ENCODE measurements at regions not wholly inside any gene's neighbourhood (a gene's known extent, or its start where the extent isn't known, plus 50 kb on each side); places are given as distances from the start of the nearest gene placed in this dataset.

DNA sequence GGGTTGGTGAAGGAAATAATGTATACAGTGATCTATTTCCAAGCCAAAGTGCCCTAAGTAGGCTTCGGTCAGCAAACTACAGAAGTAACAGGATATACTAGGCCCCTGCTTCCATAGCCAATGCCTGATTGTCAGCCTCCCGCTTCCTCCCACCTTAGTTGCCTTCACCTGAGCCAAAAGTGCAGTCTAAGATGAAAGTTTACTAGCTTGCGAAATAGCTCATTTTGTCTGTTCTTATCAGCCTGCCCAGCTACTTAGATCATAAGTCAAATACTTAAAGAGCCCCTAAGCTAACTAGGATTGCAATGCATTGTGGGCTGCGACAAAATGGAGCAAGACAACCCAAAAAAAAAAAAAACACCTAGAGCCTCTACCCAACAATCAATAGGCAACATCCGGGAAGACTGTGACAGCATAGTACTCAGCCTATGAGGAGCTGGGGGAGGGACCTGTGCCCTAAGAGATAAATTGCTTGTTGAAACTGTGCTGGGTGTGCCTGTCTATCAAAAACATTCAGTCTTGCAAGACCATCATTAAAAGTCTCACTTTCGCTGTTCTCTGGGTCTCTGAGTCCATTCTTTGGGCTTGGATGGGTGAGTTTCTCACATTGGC is 454.7 kb upstream of the TSHZ3 start:
- H3K4me1 Mint-ChIP-seq (ENCODE audit: low read depth): no peaks in the 10 kb centered on the region
- H3K4me3 Mint-ChIP-seq: no peak overlapping the region
- peaks cover 11% of the 10 kb centered on the region; the same call in 1 of the 2 replicates for H3K36me3 Mint-ChIP-seq (ENCODE audit: low read depth)
- no peak for DNase-seq
- H3K9me3 Mint-ChIP-seq: peaks cover 65% of the 10 kb centered on the region
- H3K27me3 Mint-ChIP-seq (ENCODE audit: insufficient read depth): no peaks in the 10 kb centered on the region
- H3K27ac Mint-ChIP-seq: no peak overlapping the region
- TF ChIP-seq, protein P1, sequence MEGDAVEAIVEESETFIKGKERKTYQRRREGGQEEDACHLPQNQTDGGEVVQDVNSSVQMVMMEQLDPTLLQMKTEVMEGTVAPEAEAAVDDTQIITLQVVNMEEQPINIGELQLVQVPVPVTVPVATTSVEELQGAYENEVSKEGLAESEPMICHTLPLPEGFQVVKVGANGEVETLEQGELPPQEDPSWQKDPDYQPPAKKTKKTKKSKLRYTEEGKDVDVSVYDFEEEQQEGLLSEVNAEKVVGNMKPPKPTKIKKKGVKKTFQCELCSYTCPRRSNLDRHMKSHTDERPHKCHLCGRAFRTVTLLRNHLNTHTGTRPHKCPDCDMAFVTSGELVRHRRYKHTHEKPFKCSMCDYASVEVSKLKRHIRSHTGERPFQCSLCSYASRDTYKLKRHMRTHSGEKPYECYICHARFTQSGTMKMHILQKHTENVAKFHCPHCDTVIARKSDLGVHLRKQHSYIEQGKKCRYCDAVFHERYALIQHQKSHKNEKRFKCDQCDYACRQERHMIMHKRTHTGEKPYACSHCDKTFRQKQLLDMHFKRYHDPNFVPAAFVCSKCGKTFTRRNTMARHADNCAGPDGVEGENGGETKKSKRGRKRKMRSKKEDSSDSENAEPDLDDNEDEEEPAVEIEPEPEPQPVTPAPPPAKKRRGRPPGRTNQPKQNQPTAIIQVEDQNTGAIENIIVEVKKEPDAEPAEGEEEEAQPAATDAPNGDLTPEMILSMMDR (IDR thresholded peaks at IDR 0.05): no peak

DNA sequence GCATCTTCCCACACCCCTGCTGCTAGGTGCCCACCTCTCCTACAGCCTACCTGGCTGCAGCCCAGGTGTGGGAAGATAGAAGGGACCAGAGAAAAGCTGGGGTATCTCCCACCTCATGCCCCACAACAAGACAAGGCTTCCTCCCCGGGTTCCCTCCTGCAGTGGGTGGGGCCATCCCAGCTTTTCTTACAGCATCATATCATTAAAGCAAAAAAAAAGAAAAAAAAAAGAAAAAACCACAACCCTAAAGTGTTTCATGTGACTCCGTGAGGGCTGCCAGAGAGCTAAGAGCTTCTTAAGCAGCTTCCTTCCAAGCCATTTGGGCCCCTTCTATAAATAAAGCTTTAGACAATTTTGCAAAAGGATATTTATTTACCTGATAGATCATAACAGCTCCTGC is 455.4 kb upstream of the TSHZ3 start:
- Mint-ChIP-seq H3K4me3 (no peak overlapping the region), H3K27me3 (ENCODE audit: insufficient read depth) (peaks cover 1% of the 10 kb centered on the region; the same call in 1 of the 2 replicates)

DNA sequence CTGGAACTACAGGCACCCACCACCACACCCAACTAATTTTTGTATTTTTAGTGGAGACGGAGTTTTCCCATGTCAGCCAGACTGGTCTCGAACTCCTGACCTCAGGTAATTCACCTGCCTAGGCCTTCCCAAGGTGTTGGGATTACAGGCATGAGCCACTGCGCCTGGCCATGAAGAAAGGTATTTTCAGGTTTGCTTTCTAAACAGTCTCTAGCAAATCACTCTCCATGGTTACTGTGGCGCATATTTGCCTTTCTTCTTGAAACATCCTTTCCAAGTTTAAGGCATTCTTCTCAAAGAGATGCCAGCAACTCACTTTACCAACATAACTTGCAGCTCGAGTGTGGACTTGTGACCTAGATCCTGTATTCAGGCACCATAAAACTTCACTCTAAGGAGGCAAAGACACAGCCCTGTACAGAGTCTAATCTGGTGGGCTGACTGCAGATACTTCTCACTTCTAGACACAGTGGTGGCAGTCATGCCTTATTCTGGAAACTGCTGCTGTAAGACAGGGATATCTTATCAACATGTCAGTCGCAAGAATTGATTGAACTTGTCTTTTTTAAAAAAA is 461.4 kb upstream of the TSHZ3 start:
- peaks cover 54% of the 10 kb centered on the region for H3K9me3 Mint-ChIP-seq
- H3K4me3 Mint-ChIP-seq: no peak overlapping the region
- peaks cover 1% of the 10 kb centered on the region for H3K27me3 Mint-ChIP-seq (ENCODE audit: insufficient read depth)
- H3K36me3 Mint-ChIP-seq (ENCODE audit: low read depth): peaks cover 13% of the 10 kb centered on the region; the same call in 1 of the 2 replicates
- TF ChIP-seq, protein P1 (IDR thresholded peaks at IDR 0.05): no peak
- no peaks in the 10 kb centered on the region for H3K4me1 Mint-ChIP-seq (ENCODE audit: low read depth)
- no peak overlapping the region for H3K27ac Mint-ChIP-seq
- DNase-seq: no peak

More for the DNA sequence above, 455.4 kb upstream of the TSHZ3 start:
- no peaks in the 10 kb centered on the region for H3K4me1 Mint-ChIP-seq (ENCODE audit: low read depth)
- H3K9me3 Mint-ChIP-seq: peaks cover 67% of the 10 kb centered on the region
- H3K27ac Mint-ChIP-seq: no peak overlapping the region
- no peak for DNase-seq
- H3K36me3 Mint-ChIP-seq (ENCODE audit: low read depth): peaks cover 13% of the 10 kb centered on the region; the same call in 1 of the 2 replicates
- TF ChIP-seq, protein P1 (IDR thresholded peaks at IDR 0.05): no peak

DNA sequence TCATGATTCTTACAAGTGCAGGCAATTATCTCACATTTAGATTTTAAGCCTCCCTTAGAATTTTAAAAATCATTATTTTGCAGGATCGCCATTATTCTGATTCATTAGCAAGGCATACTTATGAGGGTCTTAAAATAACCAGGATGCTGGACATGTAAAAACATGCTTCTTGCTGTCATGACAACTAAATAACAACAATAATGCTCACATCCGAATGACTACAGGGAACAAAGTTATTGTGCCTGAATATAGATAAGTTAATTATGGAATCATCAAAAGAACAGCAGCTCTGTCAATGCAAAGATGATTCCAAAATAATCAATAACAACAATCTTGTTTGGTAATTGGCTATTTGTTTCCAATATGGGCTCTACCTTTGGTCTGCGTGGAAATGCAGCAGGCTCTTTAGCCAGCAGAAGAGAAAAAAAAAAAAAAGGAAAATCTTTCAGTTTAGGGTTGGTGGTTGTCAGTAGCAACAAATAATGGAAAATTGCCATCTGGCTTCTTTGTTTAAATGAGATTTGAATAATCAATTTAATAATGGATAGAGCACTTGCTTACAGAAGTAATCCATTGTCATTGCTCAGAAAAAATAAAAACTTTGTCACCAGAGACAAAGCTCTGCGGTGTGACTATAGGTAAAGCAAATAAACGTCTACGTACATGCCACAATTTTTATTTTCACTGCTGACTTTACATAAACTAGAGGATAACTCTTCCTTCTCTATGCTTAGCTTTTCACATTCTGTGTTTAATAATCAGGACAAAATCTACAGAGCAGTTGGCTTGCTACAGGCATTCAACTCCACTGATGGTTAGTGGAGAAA is 468.9 kb upstream of the TSHZ3 start:
- TF ChIP-seq, protein P1 (IDR thresholded peaks at IDR 0.05): no peak

DNA sequence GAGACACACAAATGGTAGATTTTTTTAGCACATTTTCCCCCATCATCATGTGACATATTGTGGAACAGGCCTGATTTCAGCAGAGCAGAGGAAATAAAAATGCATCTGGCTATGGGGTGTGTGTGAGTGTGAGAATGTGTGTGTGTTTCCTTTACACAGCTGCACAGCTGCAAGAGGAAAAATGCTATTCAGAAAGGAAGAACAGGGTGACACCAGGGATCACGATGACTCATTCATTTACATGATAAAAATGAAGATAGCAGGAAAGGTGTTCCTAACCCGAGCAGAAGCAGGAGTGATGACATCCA is 469.5 kb upstream of the TSHZ3 start:
- Mint-ChIP-seq H3K36me3 (ENCODE audit: low read depth) (peaks cover 17% of the 10 kb centered on the region), H3K4me1 (ENCODE audit: low read depth) (no peaks in the 10 kb centered on the region), H3K4me3 (no peak overlapping the region), H3K9me3 (peaks cover 82% of the 10 kb centered on the region), H3K27ac (no peak overlapping the region), H3K27me3 (ENCODE audit: insufficient read depth) (peaks cover 2% of the 10 kb centered on the region)
- DNase-seq: no peak
- TF ChIP-seq, protein P1 (IDR thresholded peaks at IDR 0.05): no peak

More for the DNA sequence above, 468.9 kb upstream of the TSHZ3 start:
- H3K9me3 Mint-ChIP-seq: peaks cover 82% of the 10 kb centered on the region
- peaks cover 17% of the 10 kb centered on the region for H3K36me3 Mint-ChIP-seq (ENCODE audit: low read depth)
- no peak overlapping the region for H3K4me3 Mint-ChIP-seq
- no peak overlapping the region for H3K27ac Mint-ChIP-seq
- H3K27me3 Mint-ChIP-seq (ENCODE audit: insufficient read depth): peaks cover 2% of the 10 kb centered on the region
- DNase-seq: no peak
- no peaks in the 10 kb centered on the region for H3K4me1 Mint-ChIP-seq (ENCODE audit: low read depth)

Measured in HFFc6 (cell line).